ENCODE measurements at regions not wholly inside any gene's neighbourhood (a gene's known extent, or its start where the extent isn't known, plus 50 kb on each side); places are given as distances from the start of the nearest gene placed in this dataset.

DNA sequence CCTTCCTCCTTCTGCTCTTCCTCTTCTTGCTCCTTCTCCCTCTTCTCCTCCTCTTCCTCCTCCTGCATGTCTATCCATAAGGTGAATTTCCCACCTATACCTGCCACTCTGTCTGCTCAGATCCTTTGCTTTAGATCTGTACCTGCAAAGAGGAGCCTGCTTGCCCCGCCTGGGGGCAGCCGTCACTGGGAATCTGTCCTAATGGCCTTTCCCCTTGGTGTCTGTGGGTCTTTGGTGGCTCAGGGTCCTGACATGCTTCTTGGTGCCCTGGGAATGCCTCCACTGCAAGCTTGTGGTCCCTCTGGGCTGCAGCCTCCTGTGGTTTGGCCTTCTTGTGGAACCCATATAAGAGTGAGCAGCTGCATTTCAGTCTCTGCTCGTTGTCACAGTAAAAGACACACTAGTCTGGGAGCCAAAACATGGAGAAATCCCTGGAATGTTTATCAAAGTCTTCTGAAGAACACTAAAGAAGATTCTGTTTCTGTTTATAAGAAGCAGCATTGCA, 79.5 kb upstream of the CSF3R start:
- POLR2A ChIA-PET, result no interaction called here
- Mint-ChIP-seq H3K36me3 (ENCODE audit: low read depth) (no peaks in the 10 kb centered on the region), H3K4me3 (no peak overlapping the region), H3K4me1 (ENCODE audit: low read depth) (no peaks in the 10 kb centered on the region), H3K9me3 (no peaks in the 10 kb centered on the region), H3K27ac (no peak overlapping the region), H3K27me3 (no peaks in the 10 kb centered on the region)
- Histone ChIP-seq H3K4me1 (ENCODE audit: insufficient read depth, low read length) (no peaks in the 10 kb centered on the region), H3K9me3 (ENCODE audit: control insufficient read depth in 1 of 2, insufficient read depth in 1 of 2, low read length in 2 of 2) (no peaks in the 10 kb centered on the region), H3K27me3 (ENCODE audit: control insufficient read depth in 1 of 2, insufficient read depth in 2 of 2, low read length in 2 of 2) (no peaks in the 10 kb centered on the region), H3K27ac (ENCODE audit: low read depth in 1 of 2, low read length in 2 of 2) (no peak overlapping the region), H3K4me3 (ENCODE audit: low read length) (no peak overlapping the region), H3K36me3 (ENCODE audit: insufficient read depth, low read length) (no peaks in the 10 kb centered on the region)
- intact Hi-C loops (cut with DNase I, micrococcal nuclease), result no loop called here
- DNase-seq (no peak), ATAC-seq (ENCODE audit: poor library complexity) (no peak)
- CTCF ChIA-PET, result no interaction called here
- TF ChIP-seq, protein P1, sequence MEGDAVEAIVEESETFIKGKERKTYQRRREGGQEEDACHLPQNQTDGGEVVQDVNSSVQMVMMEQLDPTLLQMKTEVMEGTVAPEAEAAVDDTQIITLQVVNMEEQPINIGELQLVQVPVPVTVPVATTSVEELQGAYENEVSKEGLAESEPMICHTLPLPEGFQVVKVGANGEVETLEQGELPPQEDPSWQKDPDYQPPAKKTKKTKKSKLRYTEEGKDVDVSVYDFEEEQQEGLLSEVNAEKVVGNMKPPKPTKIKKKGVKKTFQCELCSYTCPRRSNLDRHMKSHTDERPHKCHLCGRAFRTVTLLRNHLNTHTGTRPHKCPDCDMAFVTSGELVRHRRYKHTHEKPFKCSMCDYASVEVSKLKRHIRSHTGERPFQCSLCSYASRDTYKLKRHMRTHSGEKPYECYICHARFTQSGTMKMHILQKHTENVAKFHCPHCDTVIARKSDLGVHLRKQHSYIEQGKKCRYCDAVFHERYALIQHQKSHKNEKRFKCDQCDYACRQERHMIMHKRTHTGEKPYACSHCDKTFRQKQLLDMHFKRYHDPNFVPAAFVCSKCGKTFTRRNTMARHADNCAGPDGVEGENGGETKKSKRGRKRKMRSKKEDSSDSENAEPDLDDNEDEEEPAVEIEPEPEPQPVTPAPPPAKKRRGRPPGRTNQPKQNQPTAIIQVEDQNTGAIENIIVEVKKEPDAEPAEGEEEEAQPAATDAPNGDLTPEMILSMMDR (IDR thresholded peaks at IDR 0.05), result no peak

DNA sequence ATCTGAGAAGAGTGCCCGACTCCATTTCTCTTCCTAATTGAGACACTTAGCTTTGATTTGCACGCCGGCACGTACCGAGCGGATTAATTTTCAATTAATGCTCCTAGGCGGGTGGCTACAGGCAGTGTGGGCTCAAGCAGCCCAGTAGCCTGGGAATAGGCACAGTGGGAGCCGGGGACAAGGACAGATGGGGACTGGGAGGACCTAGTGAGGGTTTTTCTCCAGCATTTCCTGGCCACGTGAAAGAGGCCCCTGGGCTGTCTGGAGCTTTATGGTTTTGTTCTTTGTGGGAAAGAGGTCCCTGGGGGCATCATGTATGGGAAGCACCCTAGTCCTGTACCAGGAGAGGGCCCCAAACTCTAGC, 78.6 kb upstream of the CSF3R start:
- TF ChIP-seq, protein P1 (IDR thresholded peaks at IDR 0.05), result no peak
- intact Hi-C loops (cut with DNase I, micrococcal nuclease), result no loop called here
- H3K27ac Mint-ChIP-seq, result no peak overlapping the region
- no peaks in the 10 kb centered on the region for H3K36me3 Mint-ChIP-seq (ENCODE audit: low read depth)
- no peaks in the 10 kb centered on the region for H3K27me3 Mint-ChIP-seq
- no peaks in the 10 kb centered on the region for H3K4me1 Mint-ChIP-seq (ENCODE audit: low read depth)
- H3K4me3 ChIP-seq (ENCODE audit: low read length), result no peak overlapping the region
- no peaks in the 10 kb centered on the region for H3K9me3 ChIP-seq (ENCODE audit: control insufficient read depth in 1 of 2, insufficient read depth in 1 of 2, low read length in 2 of 2)
- ATAC-seq (ENCODE audit: poor library complexity) (no peak), DNase-seq (no peak)
- no peaks in the 10 kb centered on the region for H3K9me3 Mint-ChIP-seq
- ChIA-PET CTCF (no interaction called here), POLR2A (no interaction called here)
- no peak overlapping the region for H3K4me3 Mint-ChIP-seq
- no peaks in the 10 kb centered on the region for H3K27me3 ChIP-seq (ENCODE audit: control insufficient read depth in 1 of 2, insufficient read depth in 2 of 2, low read length in 2 of 2)
- no peak overlapping the region for H3K27ac ChIP-seq (ENCODE audit: low read depth in 1 of 2, low read length in 2 of 2)
- H3K36me3 ChIP-seq (ENCODE audit: insufficient read depth, low read length), result no peaks in the 10 kb centered on the region
- H3K4me1 ChIP-seq (ENCODE audit: insufficient read depth, low read length), result no peaks in the 10 kb centered on the region

DNA sequence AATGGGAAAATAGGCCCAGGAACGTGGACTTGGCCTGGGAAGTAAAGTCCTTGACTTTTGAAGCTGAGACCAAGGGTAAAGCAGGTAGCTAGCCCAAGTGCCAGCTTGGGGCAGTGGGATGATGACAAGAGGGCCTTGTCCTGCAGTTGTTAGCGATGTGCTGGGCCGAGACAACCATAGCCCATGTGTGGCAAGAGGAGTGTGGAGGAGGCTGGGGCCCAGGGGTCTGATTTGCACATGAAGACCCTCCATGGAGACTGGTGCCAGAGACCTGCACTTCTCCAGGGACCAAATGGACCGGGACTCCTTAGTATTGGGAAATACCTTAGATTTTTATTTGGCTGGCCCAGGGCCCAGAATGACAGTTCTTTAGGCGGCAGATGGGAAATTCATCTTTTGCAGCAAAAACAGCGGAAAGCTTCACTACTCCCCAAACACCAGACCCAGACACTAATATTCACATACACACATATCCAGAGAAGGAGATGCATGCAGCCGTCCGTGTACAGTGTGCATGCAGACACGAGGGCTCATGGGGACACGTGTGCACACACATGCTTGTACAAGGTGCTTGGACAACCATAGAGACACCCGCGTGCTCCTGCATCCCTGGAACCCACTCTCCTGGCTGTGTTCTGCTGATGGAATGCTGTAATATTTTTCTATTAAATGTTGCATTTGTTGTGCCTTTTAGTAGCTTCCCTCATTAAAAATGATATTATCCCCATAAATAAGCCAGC, 78.1 kb upstream of the CSF3R start:
- Histone ChIP-seq H3K4me3 (ENCODE audit: low read length) (no peak overlapping the region), H3K36me3 (ENCODE audit: insufficient read depth, low read length) (no peaks in the 10 kb centered on the region), H3K9me3 (ENCODE audit: control insufficient read depth in 1 of 2, insufficient read depth in 1 of 2, low read length in 2 of 2) (no peaks in the 10 kb centered on the region), H3K27me3 (ENCODE audit: control insufficient read depth in 1 of 2, insufficient read depth in 2 of 2, low read length in 2 of 2) (peaks cover 0 to 4% of the 10 kb centered on the region in 2 experiments), H3K27ac (ENCODE audit: low read depth in 1 of 2, low read length in 2 of 2) (no peak overlapping the region), H3K4me1 (ENCODE audit: insufficient read depth, low read length) (no peaks in the 10 kb centered on the region)
- Mint-ChIP-seq H3K9me3 (no peaks in the 10 kb centered on the region), H3K36me3 (ENCODE audit: low read depth) (no peaks in the 10 kb centered on the region), H3K4me3 (no peak overlapping the region), H3K27ac (no peak overlapping the region), H3K27me3 (no peaks in the 10 kb centered on the region), H3K4me1 (ENCODE audit: low read depth) (no peaks in the 10 kb centered on the region)
- intact Hi-C loops (cut with DNase I, micrococcal nuclease), result no loop called here
- CTCF ChIA-PET, result no interaction called here
- no peak for DNase-seq
- POLR2A ChIA-PET, result no interaction called here
- no peak for ATAC-seq (ENCODE audit: poor library complexity)
- TF ChIP-seq, protein P1 (IDR thresholded peaks at IDR 0.05), result no peak

Data from CD4-positive, alpha-beta T cell (primary cell).